IPS-15b (cell line): ENCODE measurements at regions not wholly inside any gene's neighbourhood (a gene's known extent, or its start where the extent isn't known, plus 50 kb on each side); places are given as distances from the start of the nearest gene placed in this dataset.
A peak's percentile ranks its signal among the peaks of the same experiment; 100 is the strongest.

Source experiments
- H3K27me3 ChIP-seq: one replicate; pipeline ENCODE4 v1.6.1; 2013; ENCODE audit warnings: low read length; ENCODE audit not compliant: control insufficient read depth, insufficient read depth
- H3K36me3 ChIP-seq: one replicate; pipeline ENCODE4 v1.6.1; 2013; ENCODE audit warnings: low read length; ENCODE audit not compliant: control insufficient read depth, insufficient read depth
- H3K4me1 ChIP-seq: one replicate; pipeline ENCODE4 v1.6.1; 2013; ENCODE audit warnings: mild to moderate bottlenecking, low read length; ENCODE audit not compliant: control insufficient read depth, insufficient read depth
- H3K4me3 ChIP-seq: one replicate; pipeline ENCODE4 v1.5.1; 2013; ENCODE audit warnings: low read depth, low read length
- H3K9ac ChIP-seq: one replicate; pipeline ENCODE4 v1.6.1; 2013; ENCODE audit warnings: low read depth, mild to moderate bottlenecking, low read length
- H3K9me3 ChIP-seq: one replicate; pipeline ENCODE4 v1.6.1; 2013; ENCODE audit warnings: mild to moderate bottlenecking, low read length; ENCODE audit not compliant: control insufficient read depth, insufficient read depth

- Histone ChIP-seq H3K27me3 (no peaks in the 10 kb centered on the region), H3K4me1 (no peaks in the 10 kb centered on the region), H3K9ac (no peak overlapping the region), H3K4me3 (no peak overlapping the region), H3K9me3 (no peaks in the 10 kb centered on the region), H3K36me3 (no peaks in the 10 kb centered on the region)
These were observed 215.1 kb upstream of the ADARB2 start for GRCh38 chr10:1952126-1953095.

GRCh38 chr10:1950803-1951495 lies 213.6 kb upstream of the ADARB2 start:
- H3K4me1 ChIP-seq: no peaks in the 10 kb centered on the region
- H3K36me3 ChIP-seq: no peaks in the 10 kb centered on the region
- H3K9ac ChIP-seq: no peak overlapping the region
- no peaks in the 10 kb centered on the region for H3K27me3 ChIP-seq
- no peaks in the 10 kb centered on the region for H3K9me3 ChIP-seq
- H3K4me3 ChIP-seq: no peak overlapping the region

GRCh38 chr10:1947464-1948003 lies 210.2 kb upstream of the ADARB2 start:
- no peak overlapping the region for H3K4me3 ChIP-seq
- no peaks in the 10 kb centered on the region for H3K4me1 ChIP-seq
- no peaks in the 10 kb centered on the region for H3K27me3 ChIP-seq
- no peaks in the 10 kb centered on the region for H3K9me3 ChIP-seq
- no peak overlapping the region for H3K9ac ChIP-seq
- H3K36me3 ChIP-seq: no peaks in the 10 kb centered on the region

- no peak overlapping the region for H3K4me3 ChIP-seq
These were observed 207.2 kb upstream of the ADARB2 start for GRCh38 chr10:1944487-1944886.

GRCh38 chr10:1942478-1942877 lies 205.2 kb upstream of the ADARB2 start:
- H3K36me3 ChIP-seq: no peaks in the 10 kb centered on the region
- H3K9ac ChIP-seq: no peak overlapping the region
- H3K4me3 ChIP-seq: no peak overlapping the region
- no peaks in the 10 kb centered on the region for H3K4me1 ChIP-seq
- H3K27me3 ChIP-seq: no peaks in the 10 kb centered on the region
- no peaks in the 10 kb centered on the region for H3K9me3 ChIP-seq

More at GRCh38 chr10:1944487-1944886, 207.2 kb upstream of the ADARB2 start:
- H3K9ac ChIP-seq: no peak overlapping the region
- H3K36me3 ChIP-seq: no peaks in the 10 kb centered on the region
- no peaks in the 10 kb centered on the region for H3K4me1 ChIP-seq
- H3K27me3 ChIP-seq: no peaks in the 10 kb centered on the region
- no peaks in the 10 kb centered on the region for H3K9me3 ChIP-seq

- Histone ChIP-seq H3K9me3 (no peaks in the 10 kb centered on the region), H3K4me3 (no peak overlapping the region), H3K9ac (no peak overlapping the region), H3K4me1 (no peaks in the 10 kb centered on the region), H3K36me3 (no peaks in the 10 kb centered on the region), H3K27me3 (peaks cover 2% of the 10 kb centered on the region)
These were observed 201.7 kb upstream of the ADARB2 start for GRCh38 chr10:1939016-1939415.

- Histone ChIP-seq H3K27me3 (peaks cover 2% of the 10 kb centered on the region), H3K9ac (no peak overlapping the region), H3K36me3 (no peaks in the 10 kb centered on the region), H3K4me3 (no peak overlapping the region), H3K9me3 (no peaks in the 10 kb centered on the region), H3K4me1 (no peaks in the 10 kb centered on the region)
These were observed 201.0 kb upstream of the ADARB2 start for GRCh38 chr10:1938317-1938716.

GRCh38 chr10:1935912-1936311 lies 198.6 kb upstream of the ADARB2 start:
- Histone ChIP-seq H3K36me3 (no peaks in the 10 kb centered on the region), H3K9me3 (no peaks in the 10 kb centered on the region), H3K4me3 (no peak overlapping the region), H3K9ac (no peak overlapping the region), H3K4me1 (no peaks in the 10 kb centered on the region), H3K27me3 (peaks cover 2% of the 10 kb centered on the region)

- no peak overlapping the region for H3K9ac ChIP-seq
- peak overlapping the region; percentile 44 for H3K4me3 ChIP-seq
- H3K36me3 ChIP-seq: no peaks in the 10 kb centered on the region
- peaks cover 2% of the 10 kb centered on the region for H3K27me3 ChIP-seq
- H3K4me1 ChIP-seq: no peaks in the 10 kb centered on the region
- H3K9me3 ChIP-seq: no peaks in the 10 kb centered on the region
These were observed 195.9 kb upstream of the ADARB2 start for GRCh38 chr10:1933215-1933614.

GRCh38 chr10:1932692-1933094 lies 195.4 kb upstream of the ADARB2 start:
- no peaks in the 10 kb centered on the region for H3K9me3 ChIP-seq
- H3K36me3 ChIP-seq: no peaks in the 10 kb centered on the region
- peak overlapping the region; percentile 44 for H3K4me3 ChIP-seq
- no peaks in the 10 kb centered on the region for H3K4me1 ChIP-seq
- H3K9ac ChIP-seq: no peak overlapping the region
- peaks cover 2% of the 10 kb centered on the region for H3K27me3 ChIP-seq

GRCh38 chr10:1928606-1929005 lies 191.3 kb upstream of the ADARB2 start:
- H3K27me3 ChIP-seq: no peaks in the 10 kb centered on the region

More at GRCh38 chr10:1928606-1929005, 191.3 kb upstream of the ADARB2 start:
- Histone ChIP-seq H3K36me3 (no peaks in the 10 kb centered on the region), H3K9ac (no peak overlapping the region), H3K9me3 (no peaks in the 10 kb centered on the region), H3K4me1 (no peaks in the 10 kb centered on the region), H3K4me3 (no peak overlapping the region)
